Nephron progenitor cell (in vitro differentiated cells): ENCODE measurements at regions not wholly inside any gene's neighbourhood (a gene's known extent, or its start where the extent isn't known, plus 50 kb on each side); places are given as distances from the start of the nearest gene placed in this dataset.
A peak's percentile ranks its signal among the peaks of the same experiment; 100 is the strongest.

ENCODE experiments used
- DNase-seq: peaks from one replicate; pipeline ENCODE4 v3.0.0; 2021
- H3K27ac Mint-ChIP-seq: 2 replicates; pipeline ENCODE4 v1.8.0; 2021; ENCODE audit warnings: mild to moderate bottlenecking, moderate library complexity, mixed read lengths
- H3K27me3 Mint-ChIP-seq: 2 replicates; pipeline ENCODE4 v1.8.0; 2021; ENCODE audit warnings: mild to moderate bottlenecking, low read depth, mixed read lengths; ENCODE audit not compliant: poor library complexity
- H3K36me3 Mint-ChIP-seq: 2 replicates; pipeline ENCODE4 v1.8.0; 2021; ENCODE audit warnings: low read depth, mixed read lengths
- H3K4me1 Mint-ChIP-seq: 2 replicates; pipeline ENCODE4 v1.8.0; 2021; ENCODE audit warnings: mixed read lengths
- H3K4me3 Mint-ChIP-seq: 2 replicates; pipeline ENCODE4 v1.8.0; 2021; ENCODE audit warnings: mild to moderate bottlenecking, moderate library complexity, mixed read lengths
- H3K9me3 Mint-ChIP-seq: 2 replicates; pipeline ENCODE4 v1.8.0; 2021; ENCODE audit warnings: mild to moderate bottlenecking, moderate library complexity, mixed read lengths
- TF ChIP-seq, protein P1 (sequence below): fragments of 200-600 bp; sonication (generic); IDR thresholded peaks from 2 replicates; pipeline ENCODE4 v1.5.0; 2021; ENCODE audit warnings: antibody characterized with exemption

DNA sequence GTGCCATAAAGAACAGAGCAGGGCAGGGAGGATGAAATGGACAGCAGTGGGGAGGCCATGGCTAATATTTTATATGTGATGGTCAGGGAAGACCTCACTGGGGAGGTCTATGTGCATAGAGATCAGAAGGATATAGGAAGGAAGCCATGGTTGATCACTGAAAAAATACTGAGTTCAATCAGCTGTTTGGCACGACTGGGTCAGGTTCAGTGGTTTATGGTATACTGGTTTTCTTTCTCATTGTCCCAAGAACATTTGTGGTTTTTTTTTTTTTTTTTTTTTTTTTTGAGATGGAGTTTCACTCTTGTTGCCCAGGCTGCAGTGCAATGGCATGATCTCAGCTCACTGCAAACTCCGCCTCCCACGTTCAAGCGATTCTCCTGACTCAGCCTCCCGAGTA, 78.3 kb upstream of the TIAM2 start:
- TF ChIP-seq, protein P1, sequence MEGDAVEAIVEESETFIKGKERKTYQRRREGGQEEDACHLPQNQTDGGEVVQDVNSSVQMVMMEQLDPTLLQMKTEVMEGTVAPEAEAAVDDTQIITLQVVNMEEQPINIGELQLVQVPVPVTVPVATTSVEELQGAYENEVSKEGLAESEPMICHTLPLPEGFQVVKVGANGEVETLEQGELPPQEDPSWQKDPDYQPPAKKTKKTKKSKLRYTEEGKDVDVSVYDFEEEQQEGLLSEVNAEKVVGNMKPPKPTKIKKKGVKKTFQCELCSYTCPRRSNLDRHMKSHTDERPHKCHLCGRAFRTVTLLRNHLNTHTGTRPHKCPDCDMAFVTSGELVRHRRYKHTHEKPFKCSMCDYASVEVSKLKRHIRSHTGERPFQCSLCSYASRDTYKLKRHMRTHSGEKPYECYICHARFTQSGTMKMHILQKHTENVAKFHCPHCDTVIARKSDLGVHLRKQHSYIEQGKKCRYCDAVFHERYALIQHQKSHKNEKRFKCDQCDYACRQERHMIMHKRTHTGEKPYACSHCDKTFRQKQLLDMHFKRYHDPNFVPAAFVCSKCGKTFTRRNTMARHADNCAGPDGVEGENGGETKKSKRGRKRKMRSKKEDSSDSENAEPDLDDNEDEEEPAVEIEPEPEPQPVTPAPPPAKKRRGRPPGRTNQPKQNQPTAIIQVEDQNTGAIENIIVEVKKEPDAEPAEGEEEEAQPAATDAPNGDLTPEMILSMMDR, result no peak
- Mint-ChIP-seq H3K4me1 (peaks cover 5% of the 10 kb centered on the region), H3K4me3 (no peak overlapping the region), H3K36me3 (peaks cover 4% of the 10 kb centered on the region), H3K27ac (no peak overlapping the region), H3K27me3 (no peaks in the 10 kb centered on the region), H3K9me3 (no peaks in the 10 kb centered on the region)
- DNase-seq, result no peak

DNA sequence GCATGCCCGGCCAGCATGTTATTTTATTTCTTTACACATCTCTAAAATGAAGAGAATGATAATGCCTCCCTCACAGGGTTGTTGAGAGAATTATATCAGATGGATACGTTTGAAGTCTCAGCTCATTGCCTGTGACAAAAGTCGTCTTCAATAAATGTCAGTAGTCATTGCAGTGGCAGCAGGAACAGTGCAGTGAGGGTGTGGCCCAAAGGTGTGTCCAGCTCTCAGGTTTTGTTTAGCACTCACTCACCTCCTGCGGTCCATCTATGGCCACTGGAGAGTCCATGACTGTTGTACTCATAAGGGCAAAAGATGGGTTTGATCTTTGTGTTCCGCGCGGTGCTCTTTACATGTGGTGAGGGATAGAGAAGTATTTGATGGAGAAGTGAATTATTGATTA, 77.2 kb upstream of the TIAM2 start:
- peak overlapping the region; percentile 88 for H3K27ac Mint-ChIP-seq

DNA sequence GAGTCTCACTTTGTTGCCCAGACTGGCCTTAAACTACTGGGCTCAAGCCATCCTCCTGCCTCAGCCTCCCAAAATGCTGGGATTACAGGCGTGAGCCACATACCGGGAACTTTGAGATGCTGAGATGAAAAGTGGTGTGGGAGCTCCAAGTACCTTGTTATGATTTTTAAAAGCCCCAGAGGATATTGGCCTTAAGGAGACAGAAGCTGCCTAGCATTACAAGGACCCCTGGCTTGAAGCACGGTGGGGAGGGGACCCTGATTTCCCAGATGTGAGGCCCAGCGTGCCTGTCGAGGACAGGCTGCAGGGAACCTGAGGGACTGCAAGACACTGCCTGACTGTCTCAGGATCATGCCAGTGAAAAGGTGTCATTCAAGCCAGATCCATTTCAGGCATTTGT, 75.3 kb upstream of the TIAM2 start:
- no peak overlapping the region for H3K4me3 Mint-ChIP-seq
- peaks cover 14% of the 10 kb centered on the region for H3K4me1 Mint-ChIP-seq
- H3K9me3 Mint-ChIP-seq, result no peaks in the 10 kb centered on the region
- H3K27me3 Mint-ChIP-seq, result no peaks in the 10 kb centered on the region
- TF ChIP-seq, protein P1, result no peak
- peaks cover 4% of the 10 kb centered on the region for H3K36me3 Mint-ChIP-seq
- no peak for DNase-seq
- no peak overlapping the region for H3K27ac Mint-ChIP-seq

More for the DNA sequence above, 77.2 kb upstream of the TIAM2 start:
- Mint-ChIP-seq H3K4me3 (no peak overlapping the region), H3K9me3 (no peaks in the 10 kb centered on the region), H3K27me3 (no peaks in the 10 kb centered on the region), H3K36me3 (peaks cover 4% of the 10 kb centered on the region), H3K4me1 (peaks cover 9% of the 10 kb centered on the region)
- DNase-seq, result no peak
- TF ChIP-seq, protein P1, result no peak

DNA sequence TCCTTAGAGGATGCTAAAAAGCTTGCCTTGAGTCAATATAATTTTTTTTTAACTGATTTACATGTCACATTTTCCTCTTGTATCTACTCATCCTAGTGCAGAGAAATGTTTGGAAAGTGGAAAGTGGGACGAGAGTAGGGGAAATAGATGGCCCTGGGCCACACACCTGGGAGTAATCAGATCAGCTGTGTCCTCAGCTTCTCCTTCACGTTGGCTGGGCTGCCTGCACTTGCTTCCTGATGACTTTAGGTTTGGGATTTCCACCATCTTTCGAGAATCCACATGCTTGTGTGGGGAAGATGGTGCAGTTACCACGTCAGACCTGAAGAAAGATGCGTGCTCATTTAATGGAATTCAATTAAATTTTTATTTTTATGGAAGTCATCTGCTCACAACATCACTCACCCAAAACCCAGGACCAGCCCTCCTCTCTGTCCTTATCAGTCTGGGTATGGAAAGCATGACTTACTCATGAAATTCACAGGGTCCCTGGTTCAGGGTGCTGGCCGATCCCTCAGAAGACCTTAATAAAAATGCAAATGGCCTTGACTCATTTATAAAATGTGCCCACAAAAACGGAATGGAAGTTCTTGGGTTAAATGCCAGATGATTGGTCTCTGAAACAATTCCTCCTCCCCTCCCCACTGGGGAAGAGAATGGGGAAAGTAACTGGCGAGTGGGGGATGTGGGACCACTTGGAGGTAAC, 74.5 kb upstream of the TIAM2 start:
- peak overlapping the region; percentile 91 for H3K27ac Mint-ChIP-seq
- DNase-seq, result no peak
- no peak overlapping the region for H3K4me3 Mint-ChIP-seq
- TF ChIP-seq, protein P1, result no peak
- H3K27me3 Mint-ChIP-seq, result no peaks in the 10 kb centered on the region
- no peaks in the 10 kb centered on the region for H3K9me3 Mint-ChIP-seq
- H3K36me3 Mint-ChIP-seq, result peaks cover 4% of the 10 kb centered on the region
- peaks cover 14% of the 10 kb centered on the region for H3K4me1 Mint-ChIP-seq

GRCh38 chr6:154921482-154921881, 73.6 kb upstream of the TIAM2 start:
- H3K9me3 Mint-ChIP-seq, result no peaks in the 10 kb centered on the region
- H3K4me3 Mint-ChIP-seq, result no peak overlapping the region
- H3K36me3 Mint-ChIP-seq, result peaks cover 4% of the 10 kb centered on the region
- H3K4me1 Mint-ChIP-seq, result peaks cover 17% of the 10 kb centered on the region
- H3K27me3 Mint-ChIP-seq, result no peaks in the 10 kb centered on the region
- DNase-seq, result no peak
- no peak overlapping the region for H3K27ac Mint-ChIP-seq
- TF ChIP-seq, protein P1, result no peak
